ENCODE measurements at regions not wholly inside any gene's neighbourhood (a gene's known extent, or its start where the extent isn't known, plus 50 kb on each side); places are given as distances from the start of the nearest gene placed in this dataset.

- DNase-seq (ENCODE audit: low read depth) = no peak
Observed at GRCh38 chr2:3115301-3116042, 262.1 kb downstream of the EIPR1 start.

DNA sequence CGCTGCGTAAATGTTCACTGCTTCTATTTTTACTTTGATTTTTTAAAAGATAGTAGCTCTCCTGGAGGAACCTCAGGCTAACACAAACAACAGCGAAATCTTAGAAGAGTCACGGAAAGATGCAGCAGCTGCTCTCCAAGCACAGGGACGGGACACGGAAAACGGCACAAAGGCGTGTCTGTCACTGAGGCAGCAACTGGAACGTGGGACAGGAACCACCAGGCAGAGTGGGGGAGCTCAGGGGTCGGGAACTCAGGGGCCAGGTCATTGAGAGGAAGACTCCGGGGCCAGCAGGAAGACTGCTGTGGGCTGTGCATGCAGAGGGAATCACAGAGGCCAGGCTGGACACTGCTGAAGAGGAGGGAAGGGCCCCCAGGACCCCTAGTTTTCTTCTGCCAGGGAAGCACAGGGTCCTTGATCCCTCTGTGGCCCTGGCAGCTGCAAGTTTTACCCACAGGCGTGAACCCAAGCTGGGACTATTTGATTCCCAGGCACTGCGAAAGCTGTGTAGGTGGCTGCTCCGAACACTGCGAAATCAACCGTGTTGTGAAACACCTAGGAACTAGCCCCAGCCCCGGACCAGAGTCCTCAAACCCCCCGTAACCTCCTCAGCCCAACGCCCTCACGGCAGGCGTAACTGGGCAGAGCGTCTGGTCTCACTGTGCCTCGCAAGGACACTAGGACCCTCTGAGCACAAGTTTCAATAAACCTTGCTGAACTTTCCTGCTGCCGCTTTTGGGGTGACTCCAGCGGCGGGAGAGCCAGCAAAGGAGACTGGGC is 263.0 kb downstream of the EIPR1 start:
- no peak for DNase-seq (ENCODE audit: low read depth)

DNA sequence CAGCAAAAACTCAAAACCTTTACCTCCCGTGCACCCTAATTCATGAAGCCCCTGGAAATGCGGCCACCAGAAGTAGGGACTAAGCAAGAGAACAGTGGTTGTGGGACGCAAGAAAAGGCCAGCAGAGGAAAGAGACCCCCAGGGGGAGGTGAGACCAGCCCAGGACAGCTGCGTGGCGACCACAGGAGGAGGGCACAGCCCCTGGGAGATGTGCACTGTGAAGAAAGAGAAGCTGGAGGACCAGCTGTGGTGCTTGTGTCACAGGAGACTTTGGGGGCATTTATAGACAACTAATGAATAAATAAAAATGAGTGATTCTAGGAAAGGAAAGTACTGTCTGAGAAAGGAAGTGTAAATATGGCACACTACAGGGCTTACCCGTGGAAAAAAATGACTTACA is 263.8 kb downstream of the EIPR1 start:
- no peak for DNase-seq (ENCODE audit: low read depth)

- DNase-seq (ENCODE audit: low read depth) = no peak
Observed at GRCh38 chr2:3113122-3113521, 264.5 kb downstream of the EIPR1 start.

DNA sequence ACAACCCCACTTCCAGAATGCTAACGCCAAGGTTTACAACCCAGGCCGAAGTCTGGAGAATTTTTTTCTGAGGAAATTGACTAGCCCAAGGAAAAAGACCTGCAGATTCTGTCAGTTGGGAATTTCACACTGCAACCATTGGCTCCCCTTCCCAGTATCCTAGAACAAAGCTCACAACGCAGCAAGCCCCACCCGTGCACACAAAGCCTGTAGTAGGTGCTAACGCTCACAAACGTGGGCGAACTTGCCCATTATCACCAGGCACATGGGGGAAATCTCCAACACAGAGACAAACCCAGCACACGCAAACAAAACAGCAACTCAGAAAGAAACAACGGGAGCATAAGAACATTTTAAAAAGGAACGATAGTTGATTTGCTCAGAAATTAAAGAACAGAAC is 265.1 kb downstream of the EIPR1 start:
- DNase-seq (ENCODE audit: low read depth) = no peak

- no peak for DNase-seq (ENCODE audit: low read depth)
Observed at GRCh38 chr2:3112131-3112530, 265.5 kb downstream of the EIPR1 start.

GRCh38 chr2:3110994-3111666 is 266.5 kb downstream of the EIPR1 start:
- DNase-seq (ENCODE audit: low read depth) = peak; percentile 5

GRCh38 chr2:3110555-3110954 is 267.1 kb downstream of the EIPR1 start:
- no peak for DNase-seq (ENCODE audit: low read depth)

DNA sequence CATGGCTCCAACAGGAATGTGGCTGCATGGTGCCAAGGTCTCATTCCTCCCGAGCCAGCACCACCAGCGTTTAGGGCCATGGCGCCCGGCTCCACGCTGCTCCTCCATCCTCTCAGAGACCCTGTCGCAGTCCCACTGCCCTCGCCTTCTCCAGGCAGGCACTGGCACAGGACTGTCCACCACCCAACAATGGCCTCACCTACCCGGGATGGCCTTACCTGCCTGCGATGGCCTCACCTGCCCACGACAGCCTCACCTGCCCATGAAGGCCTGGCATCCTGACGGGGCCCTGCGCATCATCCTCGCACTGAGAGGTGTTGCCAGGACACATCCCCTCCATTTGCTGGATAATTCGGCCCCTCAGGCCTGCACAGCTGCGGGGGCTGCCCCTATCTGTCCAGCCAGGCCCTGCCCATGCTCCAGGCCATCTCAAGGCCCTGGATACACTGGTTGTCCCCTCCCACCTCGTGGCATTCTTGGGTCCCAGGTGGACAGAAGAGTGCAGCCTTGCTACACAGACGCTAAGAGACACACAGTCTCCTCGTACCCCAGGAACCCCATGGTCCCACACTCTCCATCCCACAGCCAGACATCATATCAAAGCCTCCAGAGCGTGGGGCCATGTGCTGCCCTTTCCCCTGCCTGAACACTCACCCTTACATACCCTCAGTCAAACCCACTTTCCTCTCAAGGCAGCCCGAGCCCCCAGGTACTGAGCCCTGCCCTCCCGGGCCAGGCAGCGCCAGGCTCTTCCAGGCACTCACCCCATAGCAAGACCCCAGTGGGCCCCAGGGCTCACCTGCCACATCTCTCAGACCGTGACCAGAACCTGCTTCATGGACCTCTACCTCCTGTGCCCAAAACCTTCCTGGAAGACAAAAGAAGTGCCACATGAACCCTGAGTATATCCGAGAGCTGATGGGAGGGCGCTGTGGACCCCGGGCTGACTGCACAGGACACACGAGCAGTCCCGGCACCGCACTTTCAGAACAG is 268.6 kb downstream of the EIPR1 start:
- no peak for DNase-seq (ENCODE audit: low read depth)

DNA sequence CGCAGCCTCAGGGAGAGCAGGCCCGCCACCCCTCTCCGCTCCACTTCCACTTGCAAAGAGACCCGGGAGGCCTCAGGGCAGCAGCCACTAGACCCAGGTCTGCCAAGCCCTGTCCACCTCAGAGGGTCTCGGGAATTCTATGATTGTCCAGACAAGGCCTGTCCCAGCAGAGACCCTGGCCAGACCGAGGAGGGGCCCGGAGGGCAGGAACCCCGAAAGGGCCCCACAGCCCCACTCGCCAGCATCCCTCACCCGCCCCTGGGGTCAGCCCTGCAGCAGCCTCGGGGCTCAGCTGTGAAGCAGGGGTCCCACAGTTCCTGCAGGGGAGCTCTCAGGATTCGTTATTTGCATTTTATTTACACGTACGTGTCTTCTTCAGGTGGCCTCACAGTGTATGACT is 269.5 kb downstream of the EIPR1 start:
- no peak for DNase-seq (ENCODE audit: low read depth)

GRCh38 chr2:3107567-3107966 is 270.1 kb downstream of the EIPR1 start:
- DNase-seq (ENCODE audit: low read depth) = no peak

GRCh38 chr2:3105814-3106569 is 271.6 kb downstream of the EIPR1 start:
- no peak for DNase-seq (ENCODE audit: low read depth)

DNA sequence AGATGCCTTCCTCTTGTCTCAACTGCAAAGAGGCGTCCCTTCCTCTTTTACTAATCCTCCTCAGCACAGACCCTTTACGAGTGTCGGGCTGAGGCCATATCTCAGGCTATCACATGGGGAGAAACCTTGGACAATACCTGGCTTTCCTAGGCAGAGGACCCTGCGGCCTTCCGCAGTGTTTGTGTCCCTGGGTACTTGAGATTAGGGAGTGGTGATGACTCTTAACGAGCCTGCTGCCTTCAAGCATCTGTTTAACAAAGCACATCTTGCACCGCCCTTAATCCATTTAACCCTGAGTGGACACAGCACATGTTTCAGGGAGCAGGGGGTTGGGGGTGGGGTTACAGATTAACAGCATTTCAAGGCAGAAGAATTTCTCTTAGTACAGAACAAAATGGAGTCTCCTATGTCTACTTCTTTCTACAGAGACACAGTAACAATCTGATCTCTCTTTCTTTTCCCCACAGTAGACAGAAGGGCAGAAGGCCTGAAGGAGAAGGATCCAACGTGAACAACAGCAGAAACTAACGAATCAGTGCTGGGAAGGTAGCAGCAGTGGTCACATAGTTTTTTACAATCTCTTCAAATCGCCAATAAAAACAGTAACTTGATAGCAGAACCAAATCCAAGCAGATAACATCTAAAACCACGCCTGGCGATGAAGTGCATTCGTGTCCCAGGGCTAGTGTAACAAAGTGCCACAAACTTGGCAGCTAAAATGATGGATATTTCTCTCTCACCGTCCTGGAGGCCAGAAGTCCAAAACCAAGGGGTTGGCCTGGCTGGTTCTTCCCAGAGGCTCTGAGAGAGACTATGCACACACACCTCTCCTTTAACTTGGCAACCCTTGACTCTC is 272.4 kb downstream of the EIPR1 start:
- peak; percentile 61 for DNase-seq (ENCODE audit: low read depth)

DNA sequence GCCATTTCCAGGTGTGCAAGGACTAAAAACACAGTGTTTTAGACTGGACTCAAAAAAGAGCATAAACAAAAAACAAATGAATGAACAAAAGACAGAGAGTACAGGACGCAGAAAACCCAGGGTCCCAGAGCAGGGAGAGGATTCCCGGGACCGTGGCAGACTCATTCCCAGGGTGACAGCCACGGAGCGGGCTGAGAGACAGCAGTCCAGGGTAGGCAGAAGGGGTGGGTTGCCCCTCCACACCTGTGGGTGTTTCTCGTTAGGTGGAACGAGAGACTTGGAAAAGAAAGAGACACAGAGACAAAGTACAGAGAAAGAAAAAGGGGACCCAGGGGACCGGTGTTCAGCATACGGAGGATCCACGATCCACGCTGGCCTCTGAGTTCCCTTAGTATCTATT is 273.4 kb downstream of the EIPR1 start:
- no peak for DNase-seq (ENCODE audit: low read depth)

GRCh38 chr2:3102922-3103569 is 274.6 kb downstream of the EIPR1 start:
- DNase-seq (ENCODE audit: low read depth) = no peak

DNA sequence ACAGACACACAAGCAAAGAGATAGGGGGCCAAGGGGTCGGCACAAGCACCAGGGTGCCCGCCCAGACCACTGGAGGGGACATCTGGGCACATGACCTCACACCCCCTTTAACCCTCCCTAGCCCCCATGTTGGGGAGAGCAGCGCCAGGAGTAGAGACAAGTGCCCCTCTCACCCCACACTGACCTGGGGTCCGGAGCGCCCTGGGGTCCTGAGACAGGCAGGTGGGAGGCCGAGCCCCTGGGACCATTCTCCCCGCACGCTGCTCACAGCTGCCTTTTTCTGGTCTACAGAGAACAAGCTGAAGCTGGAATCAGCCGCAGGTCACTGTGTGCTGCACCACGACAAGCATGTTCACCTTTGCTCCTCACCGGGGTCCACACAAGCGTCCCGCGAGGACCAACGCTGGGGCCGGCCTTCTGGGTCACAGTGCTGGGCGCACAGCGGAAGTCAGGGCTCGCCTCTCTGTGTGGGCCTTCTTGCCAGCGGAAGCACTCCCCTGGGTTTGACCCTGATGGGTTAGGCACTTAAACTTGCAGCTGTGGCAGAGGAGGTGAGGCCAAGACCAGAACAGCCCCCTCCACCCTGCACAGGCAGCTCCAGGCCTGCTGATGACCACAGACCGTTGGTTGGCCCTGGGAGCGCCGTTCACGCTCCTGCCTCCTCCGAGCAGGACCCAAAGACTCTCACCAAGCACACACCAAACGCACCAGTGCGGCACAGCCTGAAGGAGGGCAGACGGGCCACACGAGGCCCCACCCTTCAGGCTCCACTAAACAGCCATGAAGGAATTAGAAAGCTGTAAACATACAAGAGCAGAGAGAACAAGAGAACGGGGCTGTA is 275.3 kb downstream of the EIPR1 start:
- DNase-seq (ENCODE audit: low read depth) = no peak

GRCh38 chr2:3101016-3101942 is 276.3 kb downstream of the EIPR1 start:
- DNase-seq (ENCODE audit: low read depth) = no peak
